NCI-H748 (cell line): ENCODE measurements at regions not wholly inside any gene's neighbourhood (a gene's known extent, or its start where the extent isn't known, plus 50 kb on each side); places are given as distances from the start of the nearest gene placed in this dataset.

Source experiments
- DNase-seq: peaks from one replicate; lab custom pipeline; 2025; ENCODE audit not compliant: unreplicated experiment; lab: John Stamatoyannopoulos, UW

DNA sequence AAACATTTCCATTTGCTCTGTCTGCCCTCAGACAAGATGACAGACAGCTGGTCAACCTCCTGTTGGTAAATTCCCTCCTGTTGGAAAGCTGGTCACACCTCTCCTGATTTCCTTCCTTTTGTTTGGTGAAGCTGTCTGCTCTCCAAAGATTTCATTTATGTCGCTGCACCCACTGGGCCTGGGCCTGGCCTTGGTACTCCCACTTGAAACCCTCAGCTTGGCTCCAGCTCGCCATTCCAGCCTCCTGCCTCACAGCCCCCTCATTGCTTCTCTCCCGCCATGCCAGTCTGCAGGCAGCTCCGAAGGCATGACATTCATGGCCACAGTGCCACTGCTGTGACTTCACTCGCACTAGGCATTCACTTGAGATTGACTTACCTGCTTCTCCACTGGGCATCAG lies 451.8 kb downstream of the VRK1 start:
- DNase-seq: no peak

DNA sequence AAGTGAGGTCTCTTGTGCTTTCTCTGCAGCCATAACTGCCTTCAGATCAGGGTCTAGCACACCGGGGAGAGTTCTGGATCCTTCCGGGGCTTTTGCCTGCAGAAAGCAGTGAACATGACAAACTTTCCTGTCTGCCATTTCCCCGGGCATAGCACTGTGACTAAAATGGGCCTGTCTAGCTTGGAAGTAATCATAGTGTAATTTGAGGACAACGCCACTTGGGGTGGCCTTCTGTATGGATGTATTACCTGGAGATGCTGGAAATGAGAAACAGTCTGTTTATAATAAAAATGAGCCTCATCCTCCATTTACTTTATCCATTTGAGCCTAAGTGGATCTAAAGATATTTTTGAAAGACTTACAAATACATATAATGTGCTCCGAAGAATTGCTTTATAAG lies 453.7 kb downstream of the VRK1 start:
- no peak for DNase-seq

DNA sequence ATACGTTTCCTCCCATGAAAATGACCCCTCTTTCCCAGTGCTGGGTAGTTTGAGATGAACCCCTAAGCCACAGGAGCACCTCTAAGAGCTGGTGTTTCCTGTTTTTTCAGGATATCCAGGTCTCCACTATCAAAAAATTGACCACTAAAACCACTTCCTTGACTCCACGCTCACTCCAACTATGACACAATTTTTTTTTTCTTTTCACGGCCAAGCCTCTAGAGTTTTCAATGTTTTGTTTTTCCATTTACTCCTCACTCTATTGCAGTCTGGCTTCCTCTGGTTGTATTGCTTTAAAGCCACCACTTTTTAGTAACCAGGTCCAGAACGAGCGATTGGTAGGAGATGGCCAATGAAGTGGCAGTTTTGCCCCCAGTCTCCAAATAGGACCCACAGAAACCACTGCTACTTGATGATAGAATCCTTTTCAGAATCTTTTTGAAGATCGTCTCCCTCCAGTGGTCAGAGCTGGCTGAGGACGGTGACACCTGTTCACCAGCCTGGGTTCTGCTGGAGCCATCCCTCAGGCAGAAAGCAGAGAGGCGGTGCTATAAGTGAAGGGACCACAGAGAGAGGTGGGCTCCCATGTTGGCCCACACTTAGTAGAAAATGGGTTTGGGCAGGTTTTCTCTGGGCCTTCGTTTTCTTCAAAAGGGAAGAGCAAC lies 454.4 kb downstream of the VRK1 start:
- no peak for DNase-seq

DNA sequence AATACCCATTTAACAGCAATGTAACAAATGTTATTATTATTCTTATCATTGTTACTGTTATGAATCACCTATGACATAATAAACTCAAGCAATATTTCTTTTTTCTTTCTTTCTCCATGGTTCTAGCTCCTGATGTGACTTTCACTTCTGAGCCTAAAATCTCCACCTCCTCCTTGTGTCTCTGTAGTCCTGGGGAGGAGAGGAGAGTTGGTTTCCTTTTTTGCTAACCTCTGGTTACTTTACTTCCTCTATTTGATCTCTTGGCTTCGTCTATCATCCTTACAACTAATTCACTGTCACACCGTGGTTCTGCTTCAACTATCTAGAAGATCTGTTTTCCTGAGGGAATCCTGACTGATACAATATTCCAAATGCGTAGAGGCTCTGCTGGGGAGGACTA lies 456.6 kb downstream of the VRK1 start:
- DNase-seq: no peak

DNA sequence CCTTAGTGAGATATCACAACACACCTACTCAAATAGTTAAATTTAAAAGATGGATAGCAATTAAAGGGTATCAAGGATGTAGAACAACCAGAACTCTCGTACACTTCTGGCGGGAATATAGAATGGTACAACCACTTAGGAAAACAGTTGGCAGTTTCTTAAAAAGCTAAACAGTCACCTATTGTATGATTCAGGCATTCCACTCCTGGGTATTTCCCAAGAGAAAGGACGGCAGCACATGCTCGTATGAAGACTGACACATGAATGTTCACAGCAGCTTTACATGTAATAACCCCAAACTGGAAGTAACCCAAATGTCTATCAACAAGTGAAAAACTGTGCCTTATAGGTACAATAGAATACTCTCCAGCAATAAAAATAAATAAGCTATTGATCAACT lies 465.2 kb downstream of the VRK1 start:
- DNase-seq: no peak

DNA sequence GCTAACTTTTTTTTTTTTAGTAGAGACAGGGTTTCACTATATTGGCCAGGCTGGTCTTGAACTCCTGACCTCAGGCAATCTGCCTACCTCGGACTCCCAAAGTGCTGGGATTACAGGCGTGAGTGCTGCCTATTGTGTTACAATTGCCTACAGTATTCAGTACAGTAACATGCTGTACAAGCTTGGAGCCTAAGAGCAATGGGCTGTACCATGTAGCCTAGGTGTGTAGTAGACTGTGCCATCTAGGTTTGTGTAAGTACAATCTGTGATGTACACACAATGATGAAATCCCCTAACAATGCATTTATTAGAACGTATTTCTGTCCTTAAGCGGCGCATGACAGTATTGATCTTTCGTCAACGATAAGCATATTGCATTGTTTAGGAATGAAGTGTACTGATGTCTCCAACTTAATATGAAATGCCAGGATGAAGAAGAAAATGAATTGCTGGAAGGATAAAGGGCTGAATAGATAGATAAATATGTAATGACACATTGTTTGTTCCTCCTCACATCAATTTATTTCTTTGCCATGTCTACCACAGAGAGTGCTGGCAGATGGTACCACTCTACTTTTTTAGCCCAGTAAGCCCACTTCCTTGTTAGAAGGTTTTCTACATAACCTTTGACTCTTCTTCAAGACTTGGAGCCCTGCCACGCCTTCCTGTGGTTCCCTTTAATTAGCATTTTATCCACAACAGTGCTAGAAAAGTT lies 467.5 kb downstream of the VRK1 start:
- DNase-seq: no peak

DNA sequence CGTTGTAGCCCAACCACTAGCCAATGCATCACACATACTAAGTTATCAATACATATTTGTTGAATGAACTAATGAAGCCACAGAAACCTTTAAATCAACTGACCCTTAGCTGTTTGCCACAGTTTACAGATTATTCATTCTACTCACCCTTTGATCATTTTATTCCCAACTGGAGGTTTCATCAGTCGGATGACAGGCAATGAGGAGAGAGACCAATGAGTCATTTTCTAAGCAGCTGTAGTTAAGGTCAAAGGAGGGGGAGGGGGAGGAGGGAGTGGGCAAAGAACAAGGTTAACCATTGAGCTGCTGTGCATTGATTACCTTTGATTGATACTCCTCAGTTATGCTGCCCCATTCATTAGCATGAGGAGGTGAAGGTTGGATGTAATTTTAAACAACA lies 469.5 kb downstream of the VRK1 start:
- DNase-seq: peak; percentile 54

DNA sequence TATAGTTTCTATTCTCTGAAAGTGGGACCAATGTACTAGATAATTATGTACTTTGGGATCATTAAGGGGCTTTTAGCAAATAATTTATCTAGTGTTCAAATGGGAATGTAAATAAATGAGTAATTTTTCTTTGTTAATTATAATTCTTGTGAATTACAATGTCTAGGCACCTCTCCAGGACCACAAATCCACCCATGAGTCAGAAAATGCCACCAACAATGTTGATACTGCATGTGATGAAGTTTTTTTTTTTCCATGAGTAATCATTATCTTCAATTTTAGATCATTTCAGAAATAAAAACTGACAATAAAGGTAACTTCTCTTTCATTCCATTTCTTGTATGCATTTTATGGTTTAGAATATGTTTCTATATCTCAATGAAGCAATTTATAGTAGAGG lies 470.3 kb downstream of the VRK1 start:
- DNase-seq: peak; percentile 29

DNA sequence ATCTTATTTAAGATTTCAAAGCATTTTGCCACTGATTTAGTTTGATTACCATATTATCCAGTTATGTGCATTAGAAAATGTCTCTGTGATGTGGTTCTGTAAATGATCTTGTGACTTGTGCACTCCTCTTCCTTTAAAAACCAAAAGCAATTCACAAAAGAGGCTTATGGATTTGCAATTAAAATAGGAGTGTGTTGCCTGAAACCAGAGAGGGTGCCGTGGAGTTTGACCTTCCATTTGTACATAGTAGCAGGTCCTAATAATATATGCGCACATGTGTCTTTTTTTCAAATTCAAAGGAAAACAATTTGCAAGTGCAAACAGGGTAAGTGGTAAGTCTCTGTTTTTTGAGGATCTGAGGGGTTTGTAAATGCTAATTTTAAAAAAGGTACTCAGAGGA lies 470.9 kb downstream of the VRK1 start:
- DNase-seq: peak; percentile 44

DNA sequence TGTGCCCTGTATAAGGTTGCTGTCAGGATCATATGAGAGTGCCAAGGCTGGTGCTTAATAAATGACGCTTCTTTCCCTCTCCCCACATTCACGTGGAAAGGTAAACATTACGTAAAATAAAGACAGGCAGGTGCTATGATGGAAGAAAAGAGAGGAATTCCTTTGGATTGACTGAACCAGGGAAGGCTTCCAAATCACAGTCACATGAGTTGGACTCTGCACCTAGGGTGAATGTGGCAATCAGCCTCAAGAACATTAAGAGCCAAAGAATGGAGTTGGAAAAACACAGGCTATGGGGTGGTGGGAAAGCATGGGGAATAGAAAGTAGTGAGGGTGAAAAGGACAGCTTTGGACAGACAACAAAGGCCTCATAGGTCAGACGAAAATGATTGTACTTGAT lies 473.1 kb downstream of the VRK1 start:
- no peak for DNase-seq

DNA sequence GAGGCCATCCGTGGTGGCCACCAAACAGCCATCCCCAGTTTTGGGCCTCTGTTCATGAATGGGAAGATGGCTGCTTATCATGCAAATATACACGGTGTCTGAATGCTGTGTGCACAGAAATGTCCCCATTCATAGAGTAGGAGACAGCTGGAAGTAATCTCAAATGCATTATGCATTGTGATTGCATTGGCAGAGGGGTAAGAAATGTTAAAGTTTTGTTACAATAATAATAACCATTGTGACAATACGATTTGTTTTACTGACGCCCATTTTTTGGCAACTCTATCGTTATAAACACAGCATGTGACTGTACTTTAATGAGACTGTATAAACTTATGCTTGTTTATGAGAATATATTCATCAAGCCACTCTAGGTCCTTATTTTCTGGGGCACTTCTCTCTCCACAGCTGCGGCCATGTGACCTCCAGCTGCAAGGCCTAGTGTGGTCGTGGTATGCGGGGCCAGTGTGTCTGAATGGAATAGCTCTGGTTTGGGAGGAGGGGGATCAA lies 474.3 kb downstream of the VRK1 start:
- DNase-seq: no peak

DNA sequence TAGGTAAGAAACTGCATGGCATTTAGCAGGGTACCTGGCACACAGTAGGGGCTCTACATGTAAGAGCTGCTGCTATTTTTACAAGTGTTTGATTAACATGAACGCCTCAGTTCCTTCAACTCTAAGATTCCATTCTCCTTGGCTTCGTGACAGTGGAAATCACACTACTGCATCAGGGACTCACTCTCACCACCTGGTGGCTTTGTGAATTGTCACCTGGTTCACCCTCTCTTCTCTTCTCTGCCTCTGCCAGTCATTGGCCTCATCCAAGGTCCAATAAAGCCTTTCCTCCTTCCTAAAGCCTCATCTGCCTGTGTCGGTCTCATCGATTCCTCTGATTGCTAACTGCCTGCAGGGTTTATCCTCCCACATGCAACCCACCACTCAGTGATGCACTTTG lies 476.4 kb downstream of the VRK1 start:
- peak; percentile 31 for DNase-seq

DNA sequence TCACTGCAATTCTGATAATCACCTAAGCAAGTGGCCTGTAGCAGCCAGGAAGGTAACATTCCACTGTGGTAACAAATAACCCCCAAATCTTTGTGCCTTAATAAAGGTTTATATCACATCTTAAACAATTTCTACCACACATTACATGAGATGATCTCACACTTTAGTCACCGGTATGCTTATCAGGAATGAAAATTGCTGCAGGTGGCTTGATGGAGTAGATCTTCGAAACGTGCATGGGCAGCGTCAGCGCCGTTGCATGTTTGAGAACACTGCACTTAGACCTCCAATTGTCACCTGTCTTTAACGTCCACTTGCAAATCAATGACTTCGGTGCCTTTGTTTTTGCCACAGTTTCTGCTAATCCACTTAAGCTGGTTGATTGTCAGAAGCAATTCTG lies 477.4 kb downstream of the VRK1 start:
- DNase-seq: no peak

DNA sequence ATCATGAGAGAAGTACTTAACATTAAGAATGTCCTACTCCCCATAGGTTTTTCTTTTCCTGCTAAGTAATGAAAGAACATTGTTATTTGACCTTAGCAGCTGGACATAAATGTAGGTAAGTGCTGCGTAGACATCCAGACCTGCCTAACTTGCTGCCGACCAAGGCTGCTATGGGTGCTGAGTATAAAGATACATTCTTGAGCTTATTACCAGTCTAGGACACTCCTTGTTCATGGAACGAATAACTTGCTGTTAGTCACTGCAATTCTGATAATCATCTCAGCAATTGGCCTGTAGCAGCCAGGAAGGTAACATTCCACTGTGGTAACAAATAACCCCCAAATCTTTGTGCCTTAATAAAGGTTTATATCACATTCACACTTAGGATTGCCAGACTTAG lies 478.1 kb downstream of the VRK1 start:
- no peak for DNase-seq

DNA sequence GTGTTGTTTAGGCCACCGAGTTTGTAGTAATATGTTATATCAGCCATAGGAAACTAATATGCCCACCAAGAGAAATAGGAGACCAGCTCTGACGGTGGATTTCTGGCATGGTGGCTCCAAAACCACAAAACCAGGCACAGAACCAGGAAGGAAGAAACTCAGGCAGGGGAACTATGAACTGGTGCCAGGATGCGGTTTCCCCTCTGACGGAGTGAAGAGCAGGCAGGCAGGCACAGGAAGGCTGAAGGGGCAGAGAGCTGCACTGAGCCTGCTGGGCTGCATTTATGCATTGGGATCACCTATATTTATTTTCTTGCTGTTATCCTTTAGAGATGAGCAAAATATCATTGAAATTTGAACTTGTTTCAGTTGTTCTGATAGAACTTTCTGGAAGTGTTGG lies 479.4 kb downstream of the VRK1 start:
- DNase-seq: no peak

DNA sequence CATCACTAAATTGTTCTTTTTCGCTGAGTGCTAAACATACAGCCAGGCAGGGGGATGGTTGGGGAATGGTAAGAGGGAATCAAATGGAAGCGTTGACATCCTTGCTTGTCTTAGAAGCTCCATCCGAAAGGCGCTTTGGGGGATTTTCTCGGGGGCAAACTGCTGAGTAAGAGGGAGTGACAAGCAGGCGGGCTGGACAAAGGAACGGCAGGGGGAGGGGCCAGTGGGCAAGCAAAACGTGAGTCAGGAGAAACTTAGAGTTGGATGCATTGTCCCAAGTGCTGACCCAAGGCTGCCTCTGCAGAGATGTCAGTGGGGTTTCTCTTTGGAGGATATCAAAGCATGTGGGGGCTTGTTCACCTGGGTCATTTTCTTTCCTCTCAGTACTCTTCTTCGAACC lies 480.5 kb downstream of the VRK1 start:
- peak; percentile 32 for DNase-seq

DNA sequence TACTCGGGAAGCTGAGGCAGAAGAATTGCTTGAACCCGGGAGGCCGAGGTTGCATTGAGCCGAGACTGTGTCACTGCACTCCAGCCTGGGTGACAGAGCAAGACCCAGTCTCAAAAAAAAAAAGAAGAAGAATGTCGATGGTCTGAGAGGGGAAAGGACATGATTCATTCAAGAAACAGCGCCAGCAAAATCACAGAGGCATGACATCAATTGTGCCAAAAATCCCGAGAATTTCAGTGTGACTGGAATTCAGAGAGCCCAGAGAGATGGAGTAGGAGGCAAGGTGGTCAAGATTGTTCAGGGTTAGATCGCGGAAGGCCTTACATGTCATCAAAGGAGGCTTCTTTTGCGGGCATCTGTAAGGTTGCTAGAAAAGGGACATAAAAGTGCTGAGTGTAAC lies 483.3 kb downstream of the VRK1 start:
- DNase-seq: no peak

DNA sequence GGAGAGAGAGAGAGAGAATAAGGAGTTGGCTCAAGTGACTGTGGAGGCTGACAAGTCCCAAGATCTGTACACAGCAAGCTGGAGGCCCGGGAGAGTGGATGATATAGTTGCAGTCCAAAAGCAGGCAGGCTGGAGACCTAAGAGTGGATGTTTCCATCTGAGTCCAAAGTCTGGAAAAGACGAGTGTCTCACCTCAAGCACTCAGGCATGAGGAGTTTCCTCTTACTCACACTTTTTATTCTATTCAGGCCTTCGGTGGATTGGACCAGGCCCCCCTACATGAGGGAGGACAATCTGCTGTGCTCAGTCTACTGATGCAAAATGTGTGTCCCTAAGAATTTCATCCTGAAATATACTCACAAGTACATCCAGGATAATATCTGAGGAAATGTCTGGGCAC lies 484.6 kb downstream of the VRK1 start:
- no peak for DNase-seq

DNA sequence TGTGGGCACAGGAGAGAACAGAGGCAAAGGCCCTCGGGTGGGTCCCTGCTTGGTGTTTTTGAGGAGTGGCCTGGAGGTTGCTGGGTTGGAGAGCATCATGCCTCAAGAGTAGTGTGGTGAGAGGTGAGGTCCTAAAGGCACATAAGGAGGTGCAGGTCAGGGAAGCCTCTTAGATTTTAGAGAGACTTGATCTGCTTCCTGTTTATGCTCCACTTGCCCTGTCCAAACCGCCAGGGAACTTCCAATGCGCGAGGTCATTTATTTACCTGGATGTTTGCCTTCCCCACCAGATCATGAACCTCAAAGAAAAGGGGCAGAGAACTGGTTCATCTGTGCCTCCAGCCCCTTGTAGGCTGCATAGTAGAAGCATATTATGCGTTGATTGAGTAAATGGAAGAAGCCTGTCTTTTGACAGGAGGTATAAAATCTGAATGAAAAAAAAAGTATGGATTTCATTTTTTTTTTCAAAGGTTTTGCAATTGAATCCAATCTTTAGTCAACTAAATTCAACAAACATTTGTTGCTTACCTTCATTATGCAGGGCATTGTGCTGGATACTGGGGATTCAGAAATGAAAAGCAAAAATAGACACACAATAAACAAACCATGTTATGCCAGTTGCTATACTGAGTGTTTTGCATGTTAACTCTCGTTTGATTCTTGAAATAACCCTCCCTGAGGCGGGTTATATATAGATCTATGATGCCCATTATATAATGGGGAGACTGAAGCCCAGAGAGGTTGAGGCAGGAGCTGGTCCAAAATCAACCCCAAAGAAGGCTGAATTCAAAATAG lies 485.2 kb downstream of the VRK1 start:
- DNase-seq: no peak

DNA sequence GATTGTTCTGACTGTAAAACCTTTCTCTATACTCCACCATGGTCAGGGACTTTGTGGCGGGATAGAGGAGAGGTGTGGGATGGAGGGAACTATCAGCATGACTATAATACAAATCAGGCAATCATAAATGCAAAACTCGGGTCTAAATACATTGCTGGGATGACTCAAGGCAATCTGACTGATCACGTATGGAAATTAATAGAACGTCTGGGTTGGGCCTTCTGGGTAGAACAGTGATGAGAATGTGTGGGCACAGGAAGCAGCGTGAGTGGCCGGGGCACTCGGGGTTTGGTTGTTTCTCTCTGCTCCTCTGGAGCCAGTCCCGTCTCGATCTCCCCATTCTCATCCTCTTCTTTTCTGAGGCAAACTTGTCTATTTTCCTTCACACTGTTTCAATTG lies 485.8 kb downstream of the VRK1 start:
- DNase-seq: no peak

DNA sequence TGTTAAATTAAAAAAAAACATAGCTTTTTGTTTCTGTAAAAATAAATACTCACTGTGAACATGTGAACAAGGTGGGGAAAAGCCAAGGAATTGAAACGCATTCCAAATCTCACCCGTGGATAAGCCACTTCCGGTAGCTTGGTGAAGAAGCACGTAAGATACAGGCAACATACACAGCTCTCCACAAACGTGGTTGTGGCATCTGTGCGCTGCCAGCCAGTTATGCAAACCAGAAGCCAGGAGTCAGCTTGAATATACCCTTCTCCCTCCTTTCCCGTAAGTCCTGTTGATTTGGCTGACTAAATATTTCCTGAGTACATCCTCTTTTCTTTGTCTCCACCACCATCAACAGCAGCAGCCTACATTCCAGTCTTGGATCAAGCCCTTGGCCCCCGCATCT lies 486.2 kb downstream of the VRK1 start:
- no peak for DNase-seq

DNA sequence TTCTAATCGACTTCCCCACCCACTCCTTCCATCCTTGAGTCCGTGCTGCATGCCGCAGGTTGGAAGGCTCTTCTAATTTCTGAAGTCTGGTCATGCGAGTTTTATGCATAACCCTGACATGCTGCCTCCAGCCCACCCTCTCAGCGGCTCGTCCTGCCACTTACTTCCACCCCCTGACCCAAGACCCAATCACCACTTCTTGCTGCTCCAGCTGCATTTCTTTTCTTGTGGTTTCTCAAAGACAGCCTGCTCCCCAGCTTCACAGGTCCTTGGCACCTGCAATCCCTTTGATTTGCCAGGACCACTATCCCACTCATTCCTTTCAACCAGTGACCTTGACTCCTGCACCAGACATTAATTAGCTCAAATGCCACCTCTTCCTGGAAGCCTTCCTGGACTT lies 486.7 kb downstream of the VRK1 start:
- no peak for DNase-seq
